ENCODE measurements at regions not wholly inside any gene's neighbourhood (a gene's known extent, or its start where the extent isn't known, plus 50 kb on each side); places are given as distances from the start of the nearest gene placed in this dataset.

GRCh38 chr1:218219460-218219859 is 65.6 kb upstream of the RRP15 start:
- H3K79me2 ChIP-seq (ENCODE audit: insufficient read depth, low read length): no peaks in the 10 kb centered on the region
- no peaks in the 10 kb centered on the region for H3F3A ChIP-seq (ENCODE audit: insufficient read depth)
- no peaks in the 10 kb centered on the region for H3K9me3 ChIP-seq (ENCODE audit: insufficient read depth, low read length)
- no peaks in the 10 kb centered on the region for H4K20me1 ChIP-seq (ENCODE audit: low read depth, low read length)
- TF ChIP-seq EZH2phosphoT487 (conservative IDR thresholded peaks at IDR 0.05; ENCODE audit: low read length) (no peak), CTCF (IDR thresholded peaks at IDR 0.05; ENCODE audit: insufficient read depth, low read length, poor library complexity, severe bottlenecking) (no peak)
- no peaks in the 10 kb centered on the region for H3K27me3 ChIP-seq (ENCODE audit: low read length)
- H3K9ac ChIP-seq (ENCODE audit: low read length): no peak overlapping the region
- H3K4me2 ChIP-seq (ENCODE audit: low read depth, low read length, poor library complexity, severe bottlenecking): no peak overlapping the region
- H3K36me3 ChIP-seq (ENCODE audit: low read length): no peaks in the 10 kb centered on the region
- H3K9me2 ChIP-seq (replicated peaks; ENCODE audit: insufficient read depth, low read length): no peaks in the 10 kb centered on the region
- no peak overlapping the region for H3K4me3 ChIP-seq (ENCODE audit: insufficient read depth, low read length, poor library complexity, severe bottlenecking)
- H2AFZ ChIP-seq (ENCODE audit: low read depth, low read length, severe bottlenecking): no peak overlapping the region
- H3K27ac ChIP-seq (ENCODE audit: low read depth, low read length): no peak overlapping the region

GRCh38 chr1:218224101-218224500 is 61.0 kb upstream of the RRP15 start:
- Histone ChIP-seq H3K79me2 (ENCODE audit: insufficient read depth, low read length) (no peaks in the 10 kb centered on the region), H3K9me3 (ENCODE audit: insufficient read depth, low read length) (no peaks in the 10 kb centered on the region), H3K27me3 (ENCODE audit: low read length) (no peaks in the 10 kb centered on the region), H3K9me2 (replicated peaks; ENCODE audit: insufficient read depth, low read length) (no peaks in the 10 kb centered on the region), H3K36me3 (ENCODE audit: low read length) (no peaks in the 10 kb centered on the region), H2AFZ (ENCODE audit: low read depth, low read length, severe bottlenecking) (no peak overlapping the region), H3K4me2 (ENCODE audit: low read depth, low read length, poor library complexity, severe bottlenecking) (no peak overlapping the region), H3K4me3 (ENCODE audit: insufficient read depth, low read length, poor library complexity, severe bottlenecking) (no peak overlapping the region), H3F3A (ENCODE audit: insufficient read depth) (no peaks in the 10 kb centered on the region), H3K9ac (ENCODE audit: low read length) (no peak overlapping the region), H4K20me1 (ENCODE audit: low read depth, low read length) (no peaks in the 10 kb centered on the region), H3K27ac (ENCODE audit: low read depth, low read length) (no peak overlapping the region)
- TF ChIP-seq EZH2phosphoT487 (conservative IDR thresholded peaks at IDR 0.05; ENCODE audit: low read length) (no peak), CTCF (IDR thresholded peaks at IDR 0.05; ENCODE audit: insufficient read depth, low read length, poor library complexity, severe bottlenecking) (no peak)

- Histone ChIP-seq H3K36me3 (ENCODE audit: low read length) (no peaks in the 10 kb centered on the region), H3K27me3 (ENCODE audit: low read length) (no peaks in the 10 kb centered on the region), H3K79me2 (ENCODE audit: insufficient read depth, low read length) (no peaks in the 10 kb centered on the region), H3F3A (ENCODE audit: insufficient read depth) (no peaks in the 10 kb centered on the region), H3K9me3 (ENCODE audit: insufficient read depth, low read length) (no peaks in the 10 kb centered on the region), H3K27ac (ENCODE audit: low read depth, low read length) (no peak overlapping the region), H2AFZ (ENCODE audit: low read depth, low read length, severe bottlenecking) (no peak overlapping the region), H3K4me2 (ENCODE audit: low read depth, low read length, poor library complexity, severe bottlenecking) (no peak overlapping the region), H3K9me2 (replicated peaks; ENCODE audit: insufficient read depth, low read length) (no peaks in the 10 kb centered on the region), H4K20me1 (ENCODE audit: low read depth, low read length) (no peaks in the 10 kb centered on the region), H3K9ac (ENCODE audit: low read length) (no peak overlapping the region), H3K4me3 (ENCODE audit: insufficient read depth, low read length, poor library complexity, severe bottlenecking) (no peak overlapping the region)
- TF ChIP-seq EZH2phosphoT487 (conservative IDR thresholded peaks at IDR 0.05; ENCODE audit: low read length) (no peak), CTCF (IDR thresholded peaks at IDR 0.05; ENCODE audit: insufficient read depth, low read length, poor library complexity, severe bottlenecking) (no peak)
Measured at GRCh38 chr1:218226005-218226404, 59.1 kb upstream of the RRP15 start.
